Progenitor cell of endocrine pancreas (in vitro differentiated cells): ENCODE measurements at regions not wholly inside any gene's neighbourhood (a gene's known extent, or its start where the extent isn't known, plus 50 kb on each side); places are given as distances from the start of the nearest gene placed in this dataset.

Experiments
- DNase-seq: peaks from one replicate; pipeline ENCODE4 v3.0.0; 2021; ENCODE audit warnings: low spot score; ENCODE audit not compliant: unreplicated experiment
- H3K27ac Mint-ChIP-seq: 2 replicates; pipeline ENCODE4 v1.8.0; 2021; ENCODE audit warnings: mild to moderate bottlenecking, moderate library complexity, mixed read lengths
- H3K27me3 Mint-ChIP-seq: 2 replicates; pipeline ENCODE4 v1.8.0; 2021; ENCODE audit warnings: mixed read lengths
- H3K36me3 Mint-ChIP-seq: 2 replicates; pipeline ENCODE4 v1.8.0; 2022; ENCODE audit warnings: mixed read lengths; ENCODE audit not compliant: insufficient read depth
- H3K4me1 Mint-ChIP-seq: 2 replicates; pipeline ENCODE4 v1.8.0; 2021; ENCODE audit warnings: low read depth, mixed read lengths
- H3K4me3 Mint-ChIP-seq: 2 replicates; pipeline ENCODE4 v1.8.0; 2021; ENCODE audit warnings: low read depth, mild to moderate bottlenecking, moderate library complexity, mixed read lengths
- H3K9me3 Mint-ChIP-seq: 2 replicates; pipeline ENCODE4 v1.8.0; 2021; ENCODE audit warnings: low read depth, mixed read lengths
- TF ChIP-seq, protein P1 (sequence below): fragments of 200-600 bp; sonication (generic); IDR thresholded peaks from one replicate; pipeline ENCODE4 v1.5.0; 2021; ENCODE audit warnings: antibody characterized with exemption, mild to moderate bottlenecking; ENCODE audit not compliant: unreplicated experiment

DNA sequence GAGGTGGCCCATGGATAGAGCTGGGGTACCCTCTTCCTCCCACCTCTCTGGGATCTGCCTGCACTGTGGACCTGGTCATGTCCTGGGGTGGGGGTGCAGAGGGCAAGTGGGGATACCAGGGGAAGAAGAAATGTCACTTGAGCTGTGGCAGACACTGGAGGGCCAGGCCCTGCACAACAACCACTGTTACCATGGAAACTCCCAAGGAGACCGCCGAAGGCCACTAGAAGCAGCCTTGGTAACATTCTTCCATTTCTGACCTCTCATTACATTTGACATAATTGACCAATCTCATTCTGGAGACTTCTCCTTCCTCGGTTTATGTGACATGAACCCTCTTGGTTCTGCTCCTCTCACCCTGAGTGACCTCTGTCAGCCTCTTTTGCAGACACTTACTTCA, 179.9 kb upstream of the SERP2 start:
- no peaks in the 10 kb centered on the region for H3K36me3 Mint-ChIP-seq

DNA sequence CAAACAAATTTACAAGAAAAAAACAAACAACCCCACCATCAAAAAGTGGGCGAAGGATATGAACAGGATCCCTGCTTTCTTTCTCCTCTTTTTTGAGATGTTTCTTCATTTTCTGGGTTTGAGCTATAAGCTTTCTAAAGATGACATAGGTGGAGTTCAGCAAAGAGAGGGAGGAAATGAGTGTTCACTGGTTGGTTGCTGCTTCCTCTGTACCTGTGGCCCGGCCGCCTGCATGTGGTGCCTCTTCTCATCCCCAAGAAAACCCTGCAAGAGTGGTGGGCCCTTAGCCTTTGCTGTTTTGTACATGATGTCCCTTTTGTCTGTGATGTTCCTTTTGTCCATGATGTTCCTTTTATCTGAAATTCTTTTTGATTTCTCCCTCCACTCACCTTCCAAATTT, 178.4 kb upstream of the SERP2 start:
- no peaks in the 10 kb centered on the region for H3K9me3 Mint-ChIP-seq
- TF ChIP-seq, protein P1, sequence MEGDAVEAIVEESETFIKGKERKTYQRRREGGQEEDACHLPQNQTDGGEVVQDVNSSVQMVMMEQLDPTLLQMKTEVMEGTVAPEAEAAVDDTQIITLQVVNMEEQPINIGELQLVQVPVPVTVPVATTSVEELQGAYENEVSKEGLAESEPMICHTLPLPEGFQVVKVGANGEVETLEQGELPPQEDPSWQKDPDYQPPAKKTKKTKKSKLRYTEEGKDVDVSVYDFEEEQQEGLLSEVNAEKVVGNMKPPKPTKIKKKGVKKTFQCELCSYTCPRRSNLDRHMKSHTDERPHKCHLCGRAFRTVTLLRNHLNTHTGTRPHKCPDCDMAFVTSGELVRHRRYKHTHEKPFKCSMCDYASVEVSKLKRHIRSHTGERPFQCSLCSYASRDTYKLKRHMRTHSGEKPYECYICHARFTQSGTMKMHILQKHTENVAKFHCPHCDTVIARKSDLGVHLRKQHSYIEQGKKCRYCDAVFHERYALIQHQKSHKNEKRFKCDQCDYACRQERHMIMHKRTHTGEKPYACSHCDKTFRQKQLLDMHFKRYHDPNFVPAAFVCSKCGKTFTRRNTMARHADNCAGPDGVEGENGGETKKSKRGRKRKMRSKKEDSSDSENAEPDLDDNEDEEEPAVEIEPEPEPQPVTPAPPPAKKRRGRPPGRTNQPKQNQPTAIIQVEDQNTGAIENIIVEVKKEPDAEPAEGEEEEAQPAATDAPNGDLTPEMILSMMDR: no peak
- H3K4me3 Mint-ChIP-seq: no peak overlapping the region
- peaks cover 7% of the 10 kb centered on the region for H3K27me3 Mint-ChIP-seq
- no peak overlapping the region for H3K27ac Mint-ChIP-seq
- no peak for DNase-seq
- H3K36me3 Mint-ChIP-seq: no peaks in the 10 kb centered on the region
- peaks cover 34% of the 10 kb centered on the region for H3K4me1 Mint-ChIP-seq

More for the DNA sequence above, 179.9 kb upstream of the SERP2 start:
- H3K4me1 Mint-ChIP-seq: peaks cover 33% of the 10 kb centered on the region
- H3K9me3 Mint-ChIP-seq: no peaks in the 10 kb centered on the region
- peaks cover 4% of the 10 kb centered on the region for H3K27me3 Mint-ChIP-seq
- no peak for DNase-seq
- no peak overlapping the region for H3K4me3 Mint-ChIP-seq
- no peak overlapping the region for H3K27ac Mint-ChIP-seq
- TF ChIP-seq, protein P1: no peak

DNA sequence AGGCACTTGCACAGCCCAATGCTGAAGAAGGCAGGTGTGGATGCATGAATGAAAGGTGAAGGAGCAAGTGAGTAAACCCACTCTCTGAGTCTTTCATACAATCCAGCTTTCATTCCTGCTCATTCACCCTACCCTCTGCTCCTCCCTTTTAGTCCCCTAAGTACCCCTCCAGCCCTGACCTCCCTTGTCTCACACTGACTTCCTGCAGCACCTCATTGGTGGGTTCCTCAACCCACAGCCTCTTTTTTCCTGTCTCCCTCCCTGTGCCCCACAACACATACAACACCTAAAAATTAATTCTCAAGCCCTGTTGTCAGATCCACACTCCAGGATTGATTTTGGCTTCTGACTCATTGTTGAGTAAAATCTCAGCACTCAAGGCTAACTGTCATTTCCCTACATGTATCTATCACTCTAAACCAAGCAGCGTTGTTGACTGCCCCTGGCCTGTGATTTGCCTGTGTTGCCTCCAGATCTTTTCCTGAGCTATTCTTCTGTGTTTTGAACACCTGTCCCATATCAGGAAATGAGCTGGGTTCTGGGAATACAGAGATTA, 177.3 kb upstream of the SERP2 start:
- H3K36me3 Mint-ChIP-seq: no peaks in the 10 kb centered on the region
- H3K27ac Mint-ChIP-seq: no peak overlapping the region
- no peak for DNase-seq
- H3K4me1 Mint-ChIP-seq: peaks cover 34% of the 10 kb centered on the region
- H3K9me3 Mint-ChIP-seq: no peaks in the 10 kb centered on the region
- TF ChIP-seq, protein P1: no peak
- H3K4me3 Mint-ChIP-seq: no peak overlapping the region
- H3K27me3 Mint-ChIP-seq: peaks cover 9% of the 10 kb centered on the region

DNA sequence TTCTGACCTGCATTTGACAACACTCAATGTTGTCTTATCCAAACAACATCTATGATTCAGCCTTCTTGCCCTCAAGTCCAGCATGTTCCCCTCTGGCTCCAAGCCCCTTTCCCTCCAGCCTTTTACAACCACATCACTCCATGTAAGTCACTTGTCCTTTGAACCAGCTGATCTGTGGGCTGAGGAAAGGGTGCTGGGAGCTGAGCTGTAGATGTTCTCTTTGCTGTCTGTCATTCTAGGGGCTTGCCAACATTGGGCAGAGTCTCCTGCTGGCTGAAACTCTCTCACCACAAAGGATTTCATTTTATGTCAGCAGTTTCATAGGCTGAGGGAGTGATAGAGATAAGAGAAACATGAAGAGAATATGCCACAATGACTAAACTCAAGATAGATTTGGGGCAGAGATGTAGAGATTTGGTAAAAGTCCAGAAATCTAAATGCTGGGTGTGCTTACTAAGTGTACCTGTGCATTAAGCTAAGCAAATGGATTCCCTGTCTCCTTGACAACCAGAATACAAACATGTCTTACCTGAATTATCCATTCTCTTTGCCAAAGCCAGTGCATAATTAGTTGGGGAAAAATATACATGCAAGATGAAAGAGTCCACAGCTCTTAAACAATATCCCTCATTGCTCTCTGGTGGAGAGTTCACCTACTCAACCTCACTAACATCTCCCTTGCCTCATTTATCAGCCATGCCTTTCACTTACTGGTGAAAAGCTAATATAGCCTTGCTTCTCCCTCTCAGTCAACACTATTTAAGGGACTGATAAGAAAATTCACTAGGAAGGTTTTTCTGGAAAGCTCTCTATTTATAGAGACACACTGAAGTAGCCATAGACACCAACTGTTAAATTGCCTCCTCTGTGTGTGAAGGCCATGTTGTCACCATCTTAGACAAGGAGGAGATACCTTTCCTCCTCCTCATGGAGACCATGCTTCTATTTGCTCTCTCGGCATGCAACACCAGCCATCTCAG, 175.5 kb upstream of the SERP2 start:
- DNase-seq: no peak
- Mint-ChIP-seq H3K4me1 (peaks cover 27% of the 10 kb centered on the region), H3K27ac (no peak overlapping the region), H3K9me3 (no peaks in the 10 kb centered on the region), H3K4me3 (no peak overlapping the region), H3K27me3 (peaks cover 9% of the 10 kb centered on the region), H3K36me3 (no peaks in the 10 kb centered on the region)
- TF ChIP-seq, protein P1: no peak

DNA sequence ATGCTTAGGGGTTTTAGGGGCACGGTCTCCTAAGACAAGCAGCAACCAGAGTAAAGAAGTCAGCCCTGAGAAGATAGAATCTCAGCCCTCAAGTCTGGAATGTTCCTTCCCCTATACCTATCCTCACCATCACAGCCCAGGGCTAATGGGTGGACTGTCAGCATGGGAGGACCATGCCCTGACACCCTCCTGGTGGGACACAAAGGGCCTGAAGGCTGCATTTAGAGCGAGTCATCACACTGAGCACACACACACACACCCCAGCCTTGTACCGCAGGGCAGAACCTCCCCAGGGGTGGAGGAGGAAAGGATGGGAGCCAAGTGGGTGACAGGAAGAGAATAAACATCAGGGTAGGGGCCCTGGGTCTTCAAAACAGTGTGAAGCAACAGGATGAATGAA, 174.8 kb upstream of the SERP2 start:
- Mint-ChIP-seq H3K36me3 (no peaks in the 10 kb centered on the region), H3K27ac (no peak overlapping the region), H3K4me3 (no peak overlapping the region), H3K27me3 (peaks cover 9% of the 10 kb centered on the region), H3K9me3 (no peaks in the 10 kb centered on the region), H3K4me1 (peaks cover 25% of the 10 kb centered on the region)
- TF ChIP-seq, protein P1: no peak
- no peak for DNase-seq
